ENCODE measurements at regions not wholly inside any gene's neighbourhood (a gene's known extent, or its start where the extent isn't known, plus 50 kb on each side); places are given as distances from the start of the nearest gene placed in this dataset.

DNA sequence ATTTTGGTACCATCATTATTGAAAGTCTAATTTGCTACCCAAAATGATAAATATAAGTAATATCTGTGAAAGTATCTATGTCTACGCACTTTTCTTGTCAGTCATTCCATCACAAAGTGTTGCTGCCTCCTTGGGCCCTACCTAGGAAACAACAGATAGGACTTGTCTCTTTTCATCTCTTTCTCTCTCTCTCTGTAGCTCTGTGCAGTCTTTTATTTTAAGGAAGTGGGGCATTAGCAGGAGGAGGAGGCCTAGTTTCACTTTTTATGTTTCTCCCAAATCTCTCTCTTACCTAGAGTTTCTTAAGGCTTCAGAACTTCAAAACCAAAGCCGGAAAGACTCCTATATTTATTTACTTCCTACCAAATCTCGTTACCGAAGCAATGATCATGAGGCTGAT is 354.8 kb upstream of the LUZP2 start:
- TF ChIP-seq ZC3H10 (CRISPR knock-in tag; IDR thresholded peaks at IDR 0.05) = no peak
- no peak for TF ChIP-seq OSR1 (CRISPR knock-in tag; IDR thresholded peaks at IDR 0.05)
- no peak for TF ChIP-seq GLIS3 (CRISPR knock-in tag; IDR thresholded peaks at IDR 0.05)
- TF ChIP-seq ZFP30 (CRISPR knock-in tag; IDR thresholded peaks at IDR 0.05) = no peak
- no peak for TF ChIP-seq ZFP3 (CRISPR knock-in tag; IDR thresholded peaks at IDR 0.05)
- TF ChIP-seq, protein P1, sequence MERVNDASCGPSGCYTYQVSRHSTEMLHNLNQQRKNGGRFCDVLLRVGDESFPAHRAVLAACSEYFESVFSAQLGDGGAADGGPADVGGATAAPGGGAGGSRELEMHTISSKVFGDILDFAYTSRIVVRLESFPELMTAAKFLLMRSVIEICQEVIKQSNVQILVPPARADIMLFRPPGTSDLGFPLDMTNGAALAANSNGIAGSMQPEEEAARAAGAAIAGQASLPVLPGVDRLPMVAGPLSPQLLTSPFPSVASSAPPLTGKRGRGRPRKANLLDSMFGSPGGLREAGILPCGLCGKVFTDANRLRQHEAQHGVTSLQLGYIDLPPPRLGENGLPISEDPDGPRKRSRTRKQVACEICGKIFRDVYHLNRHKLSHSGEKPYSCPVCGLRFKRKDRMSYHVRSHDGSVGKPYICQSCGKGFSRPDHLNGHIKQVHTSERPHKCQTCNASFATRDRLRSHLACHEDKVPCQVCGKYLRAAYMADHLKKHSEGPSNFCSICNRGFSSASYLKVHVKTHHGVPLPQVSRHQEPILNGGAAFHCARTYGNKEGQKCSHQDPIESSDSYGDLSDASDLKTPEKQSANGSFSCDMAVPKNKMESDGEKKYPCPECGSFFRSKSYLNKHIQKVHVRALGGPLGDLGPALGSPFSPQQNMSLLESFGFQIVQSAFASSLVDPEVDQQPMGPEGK (CRISPR knock-in tag; IDR thresholded peaks at IDR 0.05; ENCODE audit: borderline replicate concordance) = no peak
- TF ChIP-seq ISL1 (CRISPR knock-in tag; IDR thresholded peaks at IDR 0.05) = no peak
- TF ChIP-seq, protein P2, sequence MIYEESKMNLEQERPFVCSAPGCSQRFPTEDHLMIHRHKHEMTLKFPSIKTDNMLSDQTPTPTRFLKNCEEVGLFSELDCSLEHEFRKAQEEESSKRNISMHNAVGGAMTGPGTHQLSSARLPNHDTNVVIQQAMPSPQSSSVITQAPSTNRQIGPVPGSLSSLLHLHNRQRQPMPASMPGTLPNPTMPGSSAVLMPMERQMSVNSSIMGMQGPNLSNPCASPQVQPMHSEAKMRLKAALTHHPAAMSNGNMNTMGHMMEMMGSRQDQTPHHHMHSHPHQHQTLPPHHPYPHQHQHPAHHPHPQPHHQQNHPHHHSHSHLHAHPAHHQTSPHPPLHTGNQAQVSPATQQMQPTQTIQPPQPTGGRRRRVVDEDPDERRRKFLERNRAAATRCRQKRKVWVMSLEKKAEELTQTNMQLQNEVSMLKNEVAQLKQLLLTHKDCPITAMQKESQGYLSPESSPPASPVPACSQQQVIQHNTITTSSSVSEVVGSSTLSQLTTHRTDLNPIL (CRISPR knock-in tag; IDR thresholded peaks at IDR 0.05; ENCODE audit: low read depth) = no peak
- no peak for TF ChIP-seq ZNF8 (CRISPR knock-in tag; IDR thresholded peaks at IDR 0.05)
